Motor neuron (in vitro differentiated cells): ENCODE measurements at regions not wholly inside any gene's neighbourhood (a gene's known extent, or its start where the extent isn't known, plus 50 kb on each side); places are given as distances from the start of the nearest gene placed in this dataset.

Experiments used
- ATAC-seq, 8 experiments: fragments of 200-7000 bp; cut with Tn5 transposase; replicated peaks in 6 of 8; 2 replicates each; pipeline ENCODE4 v1.8.0; 2021; ENCODE audit warnings: mild to moderate bottlenecking in 8 of 8, moderate library complexity in 8 of 8
- H3K27ac ChIP-seq, 2 donors: fragments of 250-450 bp; sonication (Bioruptor Pico); 2 replicates each; pipeline ENCODE4 v1.9.0; 2021; ENCODE audit warnings: antibody characterized with exemption in 2 of 2, mild to moderate bottlenecking in 2 of 2, moderate library complexity in 1 of 2
- H3K4me1 ChIP-seq, 2 donors: fragments of 250-450 bp; sonication (Bioruptor Pico); replicated peaks in 1 of 2; 2 replicates each; pipeline ENCODE4 v1.6.1; 2021; ENCODE audit warnings: antibody characterized with exemption in 2 of 2, mild to moderate bottlenecking in 2 of 2, moderate library complexity in 1 of 2
- H3K4me3 ChIP-seq, 5 donors: fragments of 250-450 bp; sonication (Bioruptor Pico); 2 replicates each; pipeline ENCODE4 v1.9.0; 2021; ENCODE audit warnings: antibody characterized with exemption in 5 of 5, mild to moderate bottlenecking in 5 of 5, moderate library complexity in 4 of 5
- WGBS, 10 experiments: fragments of 450-650 bp; shearing (Covaris generic); methylation state at CpG; one replicate each; pipeline ENCODE4 v1.0.0; 2022; 5-methylcytosine and 5-hydroxymethylcytosine counted together
- in situ Hi-C, 9 experiments: fragments of 400-800 bp; cut with MboI; loops; one replicate each; pipeline ENCODE4 v1.15.0; 2021; ENCODE audit warnings: low sequenced_read_pairs in 9 of 9, low pct_unique_long_range_greater_than_20kb in 2 of 9; ENCODE audit not compliant: unreplicated experiment in 9 of 9

DNA sequence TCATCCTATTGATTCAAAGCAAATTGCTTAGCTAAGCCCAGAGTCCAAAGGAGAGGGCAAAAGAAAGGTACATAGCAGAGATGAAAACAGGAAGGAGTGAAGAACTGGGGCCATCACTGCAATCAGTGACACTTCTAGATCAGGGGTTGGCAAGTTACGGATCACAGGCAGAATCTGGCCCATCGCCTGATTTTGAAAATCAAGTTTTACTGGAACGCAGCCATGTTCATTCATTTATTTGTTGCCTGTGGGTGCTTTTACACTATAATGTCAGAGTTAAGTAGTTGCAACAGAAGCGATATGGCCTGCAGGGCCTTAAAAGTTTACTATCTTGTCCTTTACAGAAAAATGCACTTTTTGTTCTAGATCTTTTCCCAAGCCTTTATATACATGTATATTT lies 271.7 kb upstream of the TOPAZ1 start:
- in situ Hi-C loops: no loop called here
- peaks cover 7 to 8% of the 10 kb centered on the region in 2 donors for H3K4me1 ChIP-seq
- no peak overlapping the region for H3K27ac ChIP-seq
- H3K4me3 ChIP-seq: no peak overlapping the region
- WGBS, 10 experiments: 51 to 100% (median 82%) methylated on average over 1 to 4 of the region's 4 CpGs
- no peak for ATAC-seq

DNA sequence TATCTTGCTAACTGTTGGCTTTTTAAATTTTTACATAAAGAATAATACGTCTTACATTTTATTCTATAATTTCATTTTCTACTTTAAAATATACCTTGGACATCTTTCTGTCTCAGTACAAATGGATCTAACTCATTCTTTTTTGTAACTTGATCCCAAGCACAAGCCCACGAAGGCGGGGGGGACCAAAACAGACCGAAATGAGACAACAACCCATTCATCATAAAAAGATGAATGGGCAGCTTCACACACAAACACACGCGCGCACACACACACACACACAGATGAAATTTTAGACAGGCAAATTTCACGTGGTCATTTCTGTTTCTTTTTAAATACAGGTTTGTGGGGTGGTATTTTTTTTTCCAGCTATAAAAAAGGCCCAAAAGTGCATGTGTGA lies 271.3 kb upstream of the TOPAZ1 start:
- in situ Hi-C loops: no loop called here
- WGBS, 10 experiments: 48 to 90% (median 74%) methylated on average over 2 to 8 of the region's 8 CpGs
- H3K4me1 ChIP-seq: peaks cover 7 to 8% of the 10 kb centered on the region in 2 donors
- no peak overlapping the region for H3K27ac ChIP-seq
- H3K4me3 ChIP-seq: no peak overlapping the region
- ATAC-seq: no peak

DNA sequence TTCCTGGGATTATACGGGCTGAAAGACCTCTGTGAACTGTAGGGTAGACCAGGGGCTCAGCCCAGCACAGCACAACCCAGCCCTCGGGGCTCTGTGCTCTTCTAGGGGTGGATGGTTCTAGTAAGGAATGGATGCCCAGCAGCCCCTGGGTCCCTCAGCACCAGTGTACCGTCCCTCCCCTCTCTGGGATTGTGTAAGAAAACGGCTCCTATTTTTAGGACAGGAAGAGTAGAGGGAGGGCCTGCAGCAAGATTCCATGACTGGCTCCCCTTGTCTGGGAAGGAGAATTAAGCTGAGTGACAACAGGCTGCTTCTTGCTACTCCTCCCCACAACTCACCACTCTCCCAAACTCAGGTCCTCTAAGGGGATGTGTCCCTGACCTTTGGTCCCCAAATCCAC lies 270.8 kb upstream of the TOPAZ1 start:
- in situ Hi-C loops: no loop called here
- Histone ChIP-seq H3K27ac (no peak overlapping the region), H3K4me3 (no peak overlapping the region), H3K4me1 (peaks cover 7 to 8% of the 10 kb centered on the region in 2 donors)
- WGBS, 10 experiments: 31 to 100% (median 64%) methylated on average over 1 to 3 of the region's 4 CpGs; no CpG with 5 or more reads in 5 of the 10 experiments
- ATAC-seq: peak in 2 of 8 experiments; percentile 22 to 48

- Histone ChIP-seq H3K4me1 (peaks cover 3 to 4% of the 10 kb centered on the region in 2 donors), H3K4me3 (no peak overlapping the region), H3K27ac (no peak overlapping the region)
- in situ Hi-C loops: no loop called here
- ATAC-seq: no peak
These were observed 270.2 kb upstream of the TOPAZ1 start for GRCh38 chr3:43971486-43971885.

GRCh38 chr3:43978708-43979107 lies 263.0 kb upstream of the TOPAZ1 start:
- H3K4me3 ChIP-seq: no peak overlapping the region
- H3K4me1 ChIP-seq: no peaks in the 10 kb centered on the region
- in situ Hi-C loops: no loop called here
- H3K27ac ChIP-seq: no peak overlapping the region
- ATAC-seq: no peak
- 13 to 67% (median 18%) methylated on average over 1 of the region's 2 CpGs; no CpG with 5 or more reads in 6 of the 10 experiments for WGBS, 10 experiments

DNA sequence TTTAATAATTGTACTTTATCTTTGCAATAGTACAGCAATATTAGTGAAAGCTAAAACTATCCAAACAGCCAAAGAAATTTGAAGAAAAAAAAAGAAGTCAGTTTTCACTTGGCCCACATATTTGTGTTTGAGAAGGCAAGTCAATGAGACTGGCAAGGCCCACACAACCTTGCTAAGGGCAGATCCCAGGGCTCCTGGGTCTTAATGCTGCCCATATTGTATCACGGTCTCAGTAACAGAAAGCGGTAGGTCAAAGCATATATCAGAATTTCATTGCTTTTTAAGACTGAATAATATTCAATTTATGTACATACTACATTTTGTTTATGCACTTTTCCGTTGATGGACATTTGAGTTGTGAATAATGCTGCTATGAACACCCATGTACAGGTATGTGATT lies 262.0 kb upstream of the TOPAZ1 start:
- peak in 3 of 8 experiments; percentile 55 to 67 (median 66) for ATAC-seq
- WGBS, 10 experiments: 6 to 100% (median 67%) methylated on average over 1 to 3 of the region's 3 CpGs; no CpG with 5 or more reads in 1 of the 10 experiments
- in situ Hi-C loops: no loop called here
- H3K4me1 ChIP-seq: no peaks in the 10 kb centered on the region
- H3K27ac ChIP-seq: no peak overlapping the region
- no peak overlapping the region for H3K4me3 ChIP-seq

DNA sequence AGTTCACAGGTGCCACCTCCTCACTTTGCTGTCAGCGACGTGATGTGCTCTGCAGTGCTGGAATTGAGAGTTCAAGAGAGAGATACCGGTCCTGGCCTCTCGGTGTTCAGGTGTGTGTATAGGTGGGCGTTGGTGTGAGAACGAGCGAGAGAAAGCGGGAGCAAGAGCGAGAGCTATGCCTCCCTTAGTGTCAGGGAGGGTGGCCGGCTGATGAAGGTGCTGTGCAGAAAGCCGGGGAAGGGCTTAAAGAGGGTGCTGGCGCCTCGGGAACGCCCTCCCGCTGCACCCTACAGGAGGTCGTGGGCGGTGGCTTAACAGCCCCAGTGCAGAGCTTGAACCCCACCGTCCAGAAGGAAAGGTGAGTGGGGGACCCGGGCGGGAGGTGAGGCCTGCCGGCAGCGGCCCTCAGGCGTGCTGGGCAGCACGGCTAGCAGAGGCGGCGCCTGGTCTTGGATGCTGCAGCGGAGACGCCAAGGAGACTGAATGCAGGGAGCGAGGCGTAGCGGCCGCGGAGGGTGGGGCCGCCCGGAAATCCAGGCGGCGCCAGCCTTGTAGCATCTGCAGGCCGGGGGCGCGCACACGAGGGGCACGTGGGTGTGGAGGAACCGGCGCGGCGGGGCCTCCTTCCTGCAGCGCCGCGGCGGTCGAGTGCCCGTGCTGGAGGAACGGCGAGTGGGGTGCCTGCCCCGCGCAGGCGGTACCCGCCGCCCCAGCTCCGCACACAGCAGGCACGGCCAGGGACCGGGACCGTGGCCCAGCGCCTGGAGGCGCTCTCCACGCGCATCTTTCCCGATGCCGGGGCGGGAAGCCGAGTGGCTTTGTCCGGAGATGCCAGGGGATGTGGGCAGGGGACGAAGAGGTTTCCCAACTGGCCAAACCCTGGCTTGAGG lies 246.8 kb upstream of the TOPAZ1 start:
- 4 to 42% (median 21%) methylated on average over 2 to 14 of the region's 73 CpGs; no CpG with 5 or more reads in 3 of the 10 experiments for WGBS, 10 experiments
- H3K27ac ChIP-seq: no peak overlapping the region
- peak; percentile 44 to 66 (median 54) for ATAC-seq
- in situ Hi-C loops: no loop called here
- H3K4me3 ChIP-seq: peak overlapping the region; percentile 27 to 37 (median 32)
- H3K4me1 ChIP-seq: peaks cover 5 to 9% of the 10 kb centered on the region in 2 donors

DNA sequence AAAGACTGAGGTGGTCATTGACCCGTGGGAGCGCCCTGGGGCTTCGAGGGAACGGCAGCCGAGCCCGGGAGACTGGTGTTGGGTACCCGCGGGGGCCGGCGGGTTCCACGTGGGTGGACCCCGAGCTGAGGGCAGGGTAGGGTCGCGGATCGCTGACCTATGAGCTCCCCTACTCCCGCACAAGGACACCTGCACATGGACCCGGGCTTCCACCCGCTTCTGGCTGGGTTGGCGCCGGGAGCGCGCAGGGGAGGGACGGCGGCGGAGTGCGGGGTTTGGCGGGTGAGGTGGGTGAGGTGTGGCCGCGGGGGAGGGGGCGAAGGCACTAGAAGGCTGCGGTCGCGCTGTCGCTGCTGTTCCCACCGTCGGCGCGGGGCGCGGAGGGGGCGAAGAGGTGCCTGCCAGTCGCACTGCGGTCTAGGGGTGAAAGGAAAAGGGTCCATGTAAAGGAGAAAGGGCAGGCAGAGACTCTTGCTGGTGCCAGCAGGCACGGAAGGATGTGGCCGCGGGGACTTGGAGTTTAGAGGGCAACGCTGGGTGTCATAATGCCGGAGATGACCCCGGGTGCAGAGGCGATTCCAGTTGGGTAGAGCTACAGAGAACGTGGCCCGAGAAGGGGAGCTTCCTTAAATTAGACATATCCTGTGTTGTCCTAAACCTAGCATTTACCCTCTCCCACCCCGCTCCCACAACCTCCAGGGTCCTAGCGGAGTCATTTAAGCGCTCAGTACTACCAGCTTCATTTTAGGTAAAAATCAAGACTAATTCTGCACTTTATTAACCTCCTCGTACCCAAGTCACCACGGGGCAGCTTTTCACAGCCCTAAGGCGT lies 245.9 kb upstream of the TOPAZ1 start:
- peak in 1 of 8 experiments; percentile 1 for ATAC-seq

DNA sequence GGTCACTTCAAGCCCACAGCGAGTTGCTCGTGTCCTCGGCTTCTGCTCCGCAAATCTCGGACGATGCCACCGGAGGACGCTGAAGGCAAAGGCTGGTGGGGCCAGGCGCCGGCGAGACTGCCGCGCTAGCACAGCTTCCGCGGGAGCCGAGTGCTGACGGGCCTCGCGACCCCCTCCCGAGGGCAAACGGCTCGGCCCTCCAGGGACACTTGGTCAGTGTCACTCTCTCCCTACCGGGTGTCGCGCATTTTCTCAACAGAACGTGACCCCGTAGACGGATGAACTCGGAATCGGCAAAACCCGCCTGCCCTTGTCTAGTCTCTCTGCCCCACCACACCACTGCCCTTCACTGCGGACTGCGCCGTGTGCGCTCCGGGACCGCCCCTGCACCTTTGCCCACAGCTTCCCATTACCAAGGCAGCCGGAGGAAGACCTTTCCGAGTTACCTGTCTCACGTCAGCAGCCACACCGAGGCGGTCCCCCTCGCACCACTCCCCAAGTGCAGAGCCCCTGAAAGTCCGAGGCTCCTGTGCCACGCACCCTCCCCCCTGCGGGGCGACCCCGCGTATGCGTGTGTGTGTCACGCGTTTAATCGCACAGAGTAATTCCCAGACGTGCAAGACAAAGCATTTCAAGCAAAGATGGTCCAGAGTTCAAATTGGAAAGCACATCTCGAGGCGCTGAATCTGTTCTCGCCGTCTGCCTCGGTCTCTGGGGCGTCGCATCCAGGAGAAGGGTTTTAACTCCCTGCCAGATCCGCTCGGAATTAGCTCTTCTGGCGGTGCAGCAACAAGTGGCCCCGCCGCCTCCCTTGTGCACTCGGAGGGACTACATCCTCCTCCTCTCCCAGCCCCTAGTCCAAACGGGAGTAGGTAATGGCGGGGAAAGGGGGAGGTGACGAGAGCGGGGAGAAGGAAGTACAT lies 245.0 kb upstream of the TOPAZ1 start:
- Histone ChIP-seq H3K4me1 (peaks cover 9 to 13% of the 10 kb centered on the region in 2 donors), H3K27ac (no peak overlapping the region), H3K4me3 (peak overlapping the region; percentile 27 to 37 (median 32))
- in situ Hi-C loops: no loop called here
- 0 to 20% (median 2%) methylated on average over 2 to 11 of the region's 71 CpGs; no CpG with 5 or more reads in 2 of the 10 experiments for WGBS, 10 experiments
- ATAC-seq: peak in 7 of 8 experiments; percentile 2 to 30 (median 21)

More for the DNA sequence above, 245.9 kb upstream of the TOPAZ1 start:
- in situ Hi-C loops: no loop called here
- H3K4me3 ChIP-seq: peak overlapping the region; percentile 27 to 37 (median 32)
- peaks cover 9 to 13% of the 10 kb centered on the region in 2 donors for H3K4me1 ChIP-seq
- H3K27ac ChIP-seq: no peak overlapping the region
- 0 to 60% (median 3%) methylated on average over 1 to 8 of the region's 58 CpGs; no CpG with 5 or more reads in 2 of the 10 experiments for WGBS, 10 experiments

- 0 to 30% (median 10%) methylated on average over 2 to 10 of the region's 12 CpGs; no CpG with 5 or more reads in 4 of the 10 experiments for WGBS, 10 experiments
- peak overlapping the region in 4 of 5 donors; percentile 27 to 37 (median 34) for H3K4me3 ChIP-seq
- H3K27ac ChIP-seq: no peak overlapping the region
- in situ Hi-C loops: no loop called here
- ATAC-seq: no peak
- peaks cover 9 to 13% of the 10 kb centered on the region in 2 donors for H3K4me1 ChIP-seq
These were observed 244.4 kb upstream of the TOPAZ1 start for GRCh38 chr3:43997316-43997715.

DNA sequence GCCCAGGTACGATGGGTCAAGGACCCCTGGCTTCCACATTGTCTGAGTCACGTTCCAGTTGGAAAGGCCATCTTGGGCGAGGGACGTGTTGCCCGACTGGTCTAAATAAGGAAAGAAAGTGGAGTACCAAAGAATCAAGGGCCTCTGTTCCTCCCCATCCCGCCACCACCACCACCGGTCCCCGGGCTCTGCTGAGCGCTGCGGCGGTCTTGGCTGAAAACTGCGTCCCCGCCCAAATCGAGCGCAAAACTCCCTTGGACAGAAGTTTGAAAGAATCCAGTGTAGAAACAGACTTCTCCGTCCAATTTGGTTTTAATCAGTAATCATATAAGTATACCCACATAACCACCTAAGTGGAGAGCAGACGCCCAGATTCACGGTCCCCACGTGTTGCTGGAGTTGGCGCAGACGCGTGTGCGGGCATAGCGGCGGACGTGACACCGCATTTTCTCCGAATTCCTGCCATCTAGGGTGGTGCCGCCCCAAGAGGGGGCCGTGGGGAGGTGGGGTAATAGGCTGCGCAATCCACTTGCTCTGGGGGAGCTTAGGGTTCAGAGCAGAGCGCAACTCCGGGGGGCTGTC lies 243.8 kb upstream of the TOPAZ1 start:
- 0 to 19% (median 8%) methylated on average over 1 to 16 of the region's 33 CpGs; no CpG with 5 or more reads in 3 of the 10 experiments for WGBS, 10 experiments
- Histone ChIP-seq H3K4me1 (peaks cover 9 to 13% of the 10 kb centered on the region in 2 donors), H3K27ac (no peak overlapping the region), H3K4me3 (peak overlapping the region; percentile 51 to 85 (median 60))
- in situ Hi-C loops: no loop called here
- no peak for ATAC-seq

DNA sequence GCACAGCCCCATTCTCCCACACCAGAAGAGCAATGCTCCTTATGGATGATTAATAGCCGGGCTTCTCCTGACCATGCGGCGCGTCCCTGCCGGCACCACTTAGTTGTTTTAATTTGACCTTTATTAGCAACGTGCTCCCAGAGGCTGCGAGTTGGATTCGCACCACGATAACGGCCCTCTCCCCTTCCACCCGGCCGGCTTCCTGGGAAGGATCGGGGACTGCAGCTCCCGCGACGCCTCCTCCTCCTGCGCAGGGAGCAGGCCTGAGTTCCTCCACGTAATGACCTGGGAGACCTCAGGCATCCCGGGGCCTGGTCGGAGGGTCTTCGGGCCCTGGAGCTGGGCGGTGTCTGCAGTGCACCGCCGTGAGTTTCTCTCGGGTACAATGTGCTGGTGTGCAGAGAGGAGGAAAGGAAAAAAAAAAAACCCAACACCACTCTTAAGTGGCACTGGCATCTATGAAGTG lies 243.3 kb upstream of the TOPAZ1 start:
- ATAC-seq: no peak
- whole genome bisulfite sequencing, 10 experiments: 0 to 8% methylated on average over 4 to 11 of the region's 25 CpGs; no CpG with 5 or more reads in 8 of the 10 experiments
- H3K27ac ChIP-seq: no peak overlapping the region
- H3K4me1 ChIP-seq: peaks cover 9 to 13% of the 10 kb centered on the region in 2 donors
- H3K4me3 ChIP-seq: peak overlapping the region; percentile 51 to 85 (median 60)
- in situ Hi-C loops: no loop called here
